Left lung (tissue), 4 donors: ENCODE measurements at regions not wholly inside any gene's neighbourhood (a gene's known extent, or its start where the extent isn't known, plus 50 kb on each side); places are given as distances from the start of the nearest gene placed in this dataset.

Experiments used
- ATAC-seq: fragments of 200-7000 bp; cut with Tn5 transposase; one replicate; pipeline ENCODE4 v1.9.1; 2020; ENCODE audit warnings: moderate library complexity
- DNase-seq, 4 donors: peaks; one replicate each; pipeline ENCODE4 v3.0.0-alpha.2; 2013 to 2020
- H3K27ac ChIP-seq, 2 donors: fragments of 200-600 bp; sonication (generic) in 1 of 2; one replicate each; pipeline versions ENCODE4 v1.5.0 to v1.8.0; 2020 to 2021
- H3K27me3 ChIP-seq, 2 donors: fragments of 200-600 bp; sonication (generic) in 1 of 2; one replicate each; pipeline versions ENCODE4 v1.5.0 to v1.8.0; 2020 to 2021
- H3K36me3 ChIP-seq, 2 donors: fragments of 200-600 bp; sonication (generic) in 1 of 2; one replicate each; pipeline versions ENCODE4 v1.5.0 to v1.8.0; 2020 to 2021
- H3K4me1 ChIP-seq, 2 donors: fragments of 200-600 bp; one replicate each; pipeline ENCODE4 v1.8.0; 2021
- H3K4me3 ChIP-seq, 2 donors: fragments of 200-600 bp; sonication (generic) in 1 of 2; one replicate each; pipeline versions ENCODE4 v1.5.0 to v1.8.0; 2020 to 2021; ENCODE audit warnings: mild to moderate bottlenecking in 1 of 2
- H3K9me3 ChIP-seq, 2 donors: fragments of 200-600 bp; sonication (generic) in 1 of 2; one replicate each; pipeline versions ENCODE4 v1.5.0 to v1.8.0; 2020 to 2021
- CTCF ChIP-seq, 2 donors: fragments of 200-600 bp; sonication (generic) in 1 of 2; IDR thresholded peaks; one replicate each; pipeline versions ENCODE4 v1.5.0 to v1.8.0; 2021; ENCODE audit warnings: antibody characterized with exemption in 2 of 2
- intact Hi-C, 2 donors: fragments of 100-400 bp; cut with DNase I; formaldehyde crosslinking; loops; one replicate each; pipeline versions ENCODE4 v1.11.2 to v1.14.2; 2022
- donor health status: DM: no; HTN: yes; CAD: no.
- donor health status: DM: no; HTN: no; CAD: no.

DNA sequence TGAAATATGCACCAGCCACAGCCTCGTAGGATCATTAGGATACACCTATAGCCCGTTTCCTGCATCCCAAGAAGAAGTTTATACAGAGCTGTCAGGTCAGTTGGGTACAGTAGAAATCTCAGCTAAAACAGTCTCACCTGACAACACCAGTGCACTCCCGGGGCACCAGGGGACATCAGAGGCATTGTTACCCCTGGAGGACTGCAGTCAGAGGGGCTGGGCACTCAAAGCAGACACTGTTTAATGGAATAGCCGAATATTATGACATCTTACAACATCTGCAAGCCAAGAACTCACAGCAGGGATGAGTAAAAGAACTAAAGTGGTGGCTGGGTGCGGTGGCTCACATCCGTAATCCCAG lies 93.0 kb upstream of the ID2 start:
- TF ChIP-seq CTCF (IDR thresholded peaks at IDR 0.05), result no peak
- DNase-seq, result no peak
- H3K4me3 ChIP-seq, result no peak overlapping the region
- H3K9me3 ChIP-seq, result no peaks in the 10 kb centered on the region
- no peaks in the 10 kb centered on the region for H3K36me3 ChIP-seq
- no peaks in the 10 kb centered on the region for H3K27me3 ChIP-seq
- H3K4me1 ChIP-seq, result peaks cover 0 to 8% of the 10 kb centered on the region in 2 donors
- ATAC-seq, result no peak
- no peak overlapping the region for H3K27ac ChIP-seq
- intact Hi-C loops, result no loop called here

DNA sequence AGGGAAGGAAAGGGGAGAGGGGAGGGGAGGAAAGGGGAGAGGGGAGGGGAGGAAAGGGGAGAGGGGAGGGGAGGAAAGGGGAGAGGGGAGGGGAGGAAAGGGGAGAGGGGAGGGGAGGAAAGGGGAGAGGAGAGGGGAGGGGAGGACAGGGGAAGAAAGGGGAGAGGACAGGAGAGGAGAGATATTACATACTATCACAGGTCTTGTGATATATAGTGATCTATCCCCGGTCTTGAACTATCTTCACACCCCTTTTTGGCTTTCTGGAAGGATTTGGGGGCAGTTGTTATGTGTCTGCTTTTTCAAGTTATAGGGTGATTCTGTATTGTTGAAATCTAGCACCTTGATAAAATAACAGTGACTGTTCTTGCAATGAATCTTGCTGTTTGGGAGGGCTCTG lies 92.1 kb upstream of the ID2 start:
- TF ChIP-seq CTCF (IDR thresholded peaks at IDR 0.05), result no peak
- no peak for DNase-seq
- no peak for ATAC-seq
- Histone ChIP-seq H3K4me1 (no peaks in the 10 kb centered on the region), H3K4me3 (no peak overlapping the region), H3K27me3 (no peaks in the 10 kb centered on the region), H3K36me3 (no peaks in the 10 kb centered on the region), H3K27ac (no peak overlapping the region), H3K9me3 (no peaks in the 10 kb centered on the region)
- intact Hi-C loops, result no loop called here

- intact Hi-C loops, result no loop called here
- H3K27ac ChIP-seq, result no peak overlapping the region
- ATAC-seq, result no peak
- no peaks in the 10 kb centered on the region for H3K4me1 ChIP-seq
- peak in 1 of 4 donors; percentile 52 for DNase-seq
- no peaks in the 10 kb centered on the region for H3K27me3 ChIP-seq
- no peaks in the 10 kb centered on the region for H3K36me3 ChIP-seq
- H3K4me3 ChIP-seq, result no peak overlapping the region
- no peaks in the 10 kb centered on the region for H3K9me3 ChIP-seq
- no peak for TF ChIP-seq CTCF (IDR thresholded peaks at IDR 0.05)
These were observed 90.9 kb upstream of the ID2 start for GRCh38 chr2:8590938-8591337.

GRCh38 chr2:8592736-8593135 lies 89.1 kb upstream of the ID2 start:
- Histone ChIP-seq H3K27ac (no peak overlapping the region), H3K27me3 (no peaks in the 10 kb centered on the region), H3K4me1 (peaks cover 0 to 2% of the 10 kb centered on the region in 2 donors), H3K9me3 (no peaks in the 10 kb centered on the region), H3K4me3 (no peak overlapping the region), H3K36me3 (no peaks in the 10 kb centered on the region)
- no peak for DNase-seq
- TF ChIP-seq CTCF (IDR thresholded peaks at IDR 0.05), result no peak
- ATAC-seq, result no peak
- intact Hi-C loops, result no loop called here

GRCh38 chr2:8593243-8593642 lies 88.6 kb upstream of the ID2 start:
- intact Hi-C loops, result no loop called here
- DNase-seq (no peak), ATAC-seq (no peak)
- H3K4me1 ChIP-seq, result peaks cover 0 to 7% of the 10 kb centered on the region in 2 donors
- no peaks in the 10 kb centered on the region for H3K36me3 ChIP-seq
- H3K9me3 ChIP-seq, result no peaks in the 10 kb centered on the region
- no peak overlapping the region for H3K27ac ChIP-seq
- no peak for TF ChIP-seq CTCF (IDR thresholded peaks at IDR 0.05)
- H3K4me3 ChIP-seq, result no peak overlapping the region
- no peaks in the 10 kb centered on the region for H3K27me3 ChIP-seq
